T1000 (cell line): ENCODE measurements at regions not wholly inside any gene's neighbourhood (a gene's known extent, or its start where the extent isn't known, plus 50 kb on each side); places are given as distances from the start of the nearest gene placed in this dataset.
A peak's percentile ranks its signal among the peaks of the same experiment; 100 is the strongest.

Experiments
- DNase-seq: peaks from one replicate; lab custom pipeline; 2025; ENCODE audit warnings: mixed read lengths; lab: John Stamatoyannopoulos, UW

DNA sequence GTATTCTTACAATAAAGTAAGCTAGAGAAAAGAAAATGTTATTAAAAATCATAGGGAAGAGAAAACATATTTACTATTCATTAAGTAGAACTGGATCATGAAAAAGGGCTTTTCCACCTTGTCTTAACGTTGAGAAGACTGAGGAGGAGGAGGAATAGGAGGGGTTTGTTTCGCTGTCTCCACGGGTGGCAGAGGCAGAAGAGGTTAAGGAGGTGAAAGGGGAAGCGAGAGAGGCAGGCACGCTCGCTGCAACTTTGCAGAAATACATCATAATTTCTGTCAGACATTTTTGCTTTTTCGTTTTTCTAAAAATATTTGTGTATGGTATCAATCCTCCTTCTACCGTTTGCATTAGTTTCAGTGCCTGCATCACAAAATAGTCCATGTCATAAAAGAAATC is 2375.1 kb upstream of the AGA start:
- no peak for DNase-seq

DNA sequence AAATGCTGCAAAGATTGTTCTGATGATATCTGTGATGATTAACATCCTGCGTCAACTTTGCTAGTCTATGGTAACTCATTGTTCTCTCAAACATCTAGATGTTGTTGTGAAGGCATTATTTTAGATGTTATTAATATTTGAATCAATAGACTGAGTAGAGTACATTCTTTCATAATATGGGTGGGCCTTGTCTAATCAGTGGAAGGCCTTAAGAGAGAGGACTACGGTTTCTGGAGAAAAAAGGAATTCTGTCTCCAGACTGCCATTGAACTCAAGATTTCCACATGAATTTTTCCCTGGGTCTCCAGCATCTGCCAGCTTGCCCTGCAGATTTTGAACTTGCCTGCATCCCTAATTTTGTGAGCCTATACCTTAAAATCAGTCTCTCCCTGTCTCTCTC is 2381.1 kb upstream of the AGA start:
- DNase-seq, result no peak

DNA sequence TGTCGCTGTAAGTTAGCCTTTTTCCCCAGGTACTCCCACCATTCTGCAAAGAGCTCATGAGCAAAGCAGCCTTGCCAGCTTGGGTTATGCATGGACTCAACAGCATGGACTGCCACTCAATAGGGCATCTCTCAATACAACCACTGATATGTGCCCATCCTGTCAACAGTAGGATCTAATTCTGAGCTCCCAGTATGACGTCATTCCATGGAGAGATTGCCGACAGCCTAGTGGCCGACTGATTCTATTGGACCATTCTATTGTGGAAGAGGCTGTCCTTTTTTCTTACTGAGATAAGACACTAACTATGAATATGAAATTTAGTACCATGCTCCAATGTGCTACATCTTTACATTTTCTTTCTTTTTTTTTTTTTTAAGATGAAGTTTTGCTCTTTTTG is 2389.0 kb upstream of the AGA start:
- DNase-seq, result no peak

DNA sequence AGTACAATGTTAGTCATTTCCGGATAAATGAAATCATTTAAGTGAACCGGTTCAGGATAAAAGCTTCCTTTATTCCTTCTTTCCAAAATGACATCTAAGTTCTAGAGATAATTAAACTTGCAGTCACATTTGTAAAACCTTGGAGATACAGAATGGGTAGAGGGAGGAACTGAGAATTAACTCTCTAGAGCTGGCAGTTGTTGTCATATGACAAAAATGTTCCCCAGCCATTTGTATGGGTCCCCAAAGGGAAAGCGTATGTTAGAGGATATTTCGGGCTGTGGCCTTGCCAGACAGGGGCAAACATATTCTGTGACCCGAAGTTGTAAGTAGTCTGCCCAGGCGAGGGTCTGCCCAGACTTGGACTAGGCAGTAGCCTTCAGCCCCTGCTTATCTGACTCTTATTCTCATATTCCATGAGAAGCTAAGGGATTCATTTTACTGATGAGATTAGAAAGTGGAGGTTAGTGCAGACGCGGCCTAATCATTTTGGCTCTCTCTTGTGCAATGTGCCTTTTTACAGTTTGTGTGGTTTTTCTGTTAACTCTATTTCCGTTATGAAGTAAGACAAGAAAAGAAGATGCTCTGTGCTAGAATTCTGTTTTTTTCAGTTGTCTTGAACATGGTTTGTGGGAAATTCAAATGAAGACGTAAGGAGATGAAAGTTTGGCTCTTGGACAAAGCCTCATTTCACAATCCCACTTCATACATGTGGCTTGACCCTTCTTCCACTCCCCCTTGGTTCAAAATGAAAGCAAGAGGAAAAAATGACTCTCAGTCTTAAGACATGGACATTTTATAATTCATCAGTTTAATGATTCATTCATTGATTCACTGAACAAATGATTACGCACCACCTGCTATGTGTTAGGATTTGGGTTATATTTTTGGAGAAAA is 2394.2 kb upstream of the AGA start:
- DNase-seq, result no peak

DNA sequence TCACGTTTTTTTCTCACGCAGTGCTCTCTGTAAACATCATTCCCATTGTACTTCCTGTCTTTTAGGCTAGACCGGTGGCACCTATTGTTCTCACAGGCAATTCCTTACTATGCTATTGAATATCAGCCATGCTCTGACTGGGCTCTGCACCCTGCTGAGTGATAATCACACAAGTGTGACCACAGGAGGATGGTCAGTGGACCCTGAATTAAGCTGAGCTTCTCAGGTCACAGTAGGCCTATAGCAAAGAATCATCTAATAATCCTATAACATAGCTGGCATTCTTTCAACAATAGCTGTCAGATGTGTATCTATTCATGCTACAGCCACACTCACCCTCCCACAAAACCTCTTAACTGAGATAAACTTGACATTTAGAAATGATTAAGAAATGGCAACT is 2399.8 kb upstream of the TENM3 start:
- no peak for DNase-seq

DNA sequence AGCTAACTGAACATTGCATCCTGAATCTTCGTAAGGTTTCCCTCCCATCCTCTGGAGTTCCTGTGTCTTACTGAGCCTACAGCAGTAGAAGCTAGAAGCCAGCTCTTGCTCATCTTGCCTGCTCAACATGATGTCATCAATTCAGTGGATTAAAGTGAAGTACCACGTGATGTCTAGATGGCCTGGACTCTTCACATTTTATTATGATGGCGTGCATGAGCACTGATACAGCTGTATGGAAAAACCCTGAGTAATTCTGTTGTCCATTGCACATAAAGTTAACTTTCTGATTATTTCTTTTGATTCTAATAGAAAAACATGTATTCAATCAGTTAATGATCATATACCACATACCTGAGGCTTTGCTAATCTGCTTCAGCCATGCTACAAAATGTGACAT is 2387.7 kb upstream of the TENM3 start:
- peak; percentile 12 for DNase-seq

DNA sequence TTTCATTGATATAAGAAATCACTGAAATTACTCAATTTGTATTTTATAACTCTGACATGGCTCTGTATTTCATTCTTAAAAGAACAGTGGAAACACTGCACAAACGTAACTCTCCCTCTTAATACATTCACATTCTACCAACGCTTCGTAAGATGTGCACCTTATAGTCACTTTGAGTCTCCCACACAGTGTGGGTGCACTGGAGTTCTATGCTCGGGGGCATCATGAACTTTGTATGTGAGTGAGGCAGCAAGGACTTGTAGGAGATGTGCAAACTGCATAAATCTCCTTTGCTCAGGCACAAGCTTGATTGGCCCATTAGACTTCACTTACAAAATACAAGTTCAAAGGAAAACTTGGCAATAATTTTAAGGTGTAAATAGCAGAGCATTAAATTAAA is 2385.0 kb upstream of the TENM3 start:
- no peak for DNase-seq

DNA sequence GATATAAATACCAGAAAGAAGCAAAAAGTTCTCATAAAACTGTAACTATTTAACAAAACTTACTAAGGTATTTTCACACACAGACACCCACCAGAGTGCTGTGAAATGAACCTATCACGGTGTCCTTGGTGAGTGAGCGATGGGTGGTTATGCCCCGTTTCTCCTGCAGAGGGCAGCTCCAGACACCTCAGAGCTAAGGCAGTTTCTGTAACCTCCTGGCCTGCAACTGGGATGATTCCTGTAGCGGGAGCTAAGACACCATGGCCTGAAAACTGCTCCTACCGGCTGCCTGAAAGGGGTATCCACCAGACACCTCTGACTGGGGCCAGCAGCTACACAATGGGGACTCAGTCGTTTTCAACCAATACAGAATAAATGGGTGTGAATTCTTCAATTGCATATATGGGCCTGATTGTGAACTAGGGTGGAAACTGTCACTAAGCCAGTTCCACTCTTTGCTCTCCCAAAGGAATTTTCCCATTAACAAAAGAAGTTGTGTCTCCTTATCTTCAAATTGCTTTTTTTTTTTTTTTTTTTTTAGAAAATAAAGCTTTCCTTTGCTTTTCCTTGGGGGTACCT is 2375.8 kb upstream of the TENM3 start:
- no peak for DNase-seq

DNA sequence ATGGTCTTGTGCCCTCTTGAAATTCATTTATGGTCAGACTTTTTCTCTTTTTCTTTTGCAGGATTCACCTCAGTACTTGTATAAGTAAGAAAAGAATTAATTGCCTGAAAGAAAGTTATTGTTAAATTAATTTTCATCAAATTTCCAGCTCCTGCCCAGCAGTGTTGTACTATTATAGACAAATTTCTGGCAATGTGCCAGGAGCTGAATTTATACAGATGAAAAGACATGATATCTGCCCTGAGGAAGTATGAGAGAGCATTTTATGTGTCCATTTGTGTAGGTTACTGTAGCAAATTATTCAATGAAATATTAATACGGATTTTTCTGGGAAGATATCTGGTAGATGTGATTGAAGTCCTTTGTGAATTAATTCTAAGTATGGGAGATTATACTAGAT is 2371.5 kb upstream of the TENM3 start:
- DNase-seq, result no peak

DNA sequence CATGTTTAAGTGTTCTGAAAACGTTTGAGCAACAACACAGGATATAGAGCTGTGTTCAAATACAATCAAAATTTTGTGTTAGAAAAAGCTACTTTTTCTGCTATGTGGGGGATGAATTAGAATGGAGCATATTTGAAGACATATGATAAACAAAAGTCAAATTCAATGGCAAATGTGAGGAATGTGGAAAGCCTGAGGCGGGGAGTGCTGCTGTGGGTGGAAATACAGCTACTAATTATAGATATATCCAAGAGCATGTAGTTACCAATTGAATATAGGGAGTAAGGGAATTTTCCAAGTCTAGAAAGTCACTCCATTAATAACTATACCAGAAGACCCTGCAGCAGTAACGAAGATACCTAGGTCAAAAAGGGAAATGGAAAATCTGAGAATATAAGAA is 2370.4 kb upstream of the TENM3 start:
- no peak for DNase-seq

DNA sequence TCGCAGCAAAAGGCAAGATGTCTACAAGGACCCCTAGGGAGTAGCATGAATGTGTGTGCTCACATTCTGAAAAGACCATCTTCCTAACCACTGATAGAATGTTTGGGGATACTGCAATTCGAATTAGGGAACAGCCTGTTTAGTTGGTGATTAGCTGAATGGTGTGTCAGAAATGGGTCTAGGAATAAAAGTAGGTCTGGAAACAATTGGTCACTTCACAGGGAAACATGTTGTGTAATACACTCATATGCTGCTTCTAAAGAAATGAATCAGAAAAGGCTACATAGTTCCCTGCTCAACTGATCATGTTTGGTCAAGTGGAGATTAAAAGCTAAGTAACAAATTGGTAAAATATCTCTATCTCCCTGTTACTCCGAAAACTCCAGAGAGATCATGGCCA is 2362.4 kb upstream of the TENM3 start:
- no peak for DNase-seq

DNA sequence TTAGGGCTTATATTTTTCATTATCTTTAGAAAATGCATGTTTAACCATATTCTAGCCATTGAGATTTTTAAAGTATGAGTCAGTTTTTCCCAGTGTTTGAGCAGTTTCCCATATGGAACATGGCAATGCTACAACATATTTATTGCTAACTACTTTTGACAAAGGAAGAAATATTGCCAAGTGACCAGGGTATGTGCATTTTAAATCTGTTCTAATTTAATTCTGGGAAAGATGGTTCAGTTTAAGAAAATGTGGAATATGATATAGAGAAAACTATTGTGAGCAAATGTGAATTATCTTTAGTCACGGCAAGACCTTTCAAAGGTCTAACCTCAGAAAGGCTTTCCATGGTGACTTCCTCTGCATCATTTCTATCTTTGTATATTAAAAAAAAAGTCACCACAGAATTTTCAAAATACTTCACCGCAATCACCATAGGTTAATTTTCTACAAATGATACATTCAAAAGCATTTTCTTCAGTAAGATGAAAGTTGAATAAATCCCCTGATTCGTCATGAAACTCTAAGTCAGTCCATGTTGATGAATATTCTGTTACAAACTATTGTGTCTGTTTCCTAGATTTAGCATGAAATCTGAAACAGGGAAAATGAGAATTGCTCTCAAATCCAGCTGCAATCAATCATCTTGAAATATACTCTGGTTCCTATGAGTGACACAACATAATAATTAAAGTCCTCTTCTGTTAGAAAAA is 2349.0 kb upstream of the TENM3 start:
- DNase-seq, result no peak

DNA sequence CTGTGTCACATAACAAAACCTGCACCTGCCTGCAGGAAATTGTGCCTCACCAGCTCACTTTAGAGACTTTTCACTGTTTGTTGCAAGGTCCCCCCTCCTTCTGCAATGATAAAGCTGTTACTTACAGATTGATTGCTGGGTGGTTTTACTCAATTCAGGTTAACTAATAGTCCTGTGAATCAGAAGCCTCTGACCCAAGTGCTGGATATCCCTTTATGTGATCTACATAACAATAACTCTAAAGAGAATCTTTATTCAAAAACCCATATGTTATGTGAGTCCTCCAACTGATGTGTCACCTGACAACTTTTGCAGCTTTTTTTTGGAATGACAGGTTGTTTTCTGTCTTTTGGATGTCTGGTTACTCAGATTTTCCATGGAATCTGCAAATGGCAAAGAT is 2323.6 kb upstream of the TENM3 start:
- DNase-seq, result no peak

DNA sequence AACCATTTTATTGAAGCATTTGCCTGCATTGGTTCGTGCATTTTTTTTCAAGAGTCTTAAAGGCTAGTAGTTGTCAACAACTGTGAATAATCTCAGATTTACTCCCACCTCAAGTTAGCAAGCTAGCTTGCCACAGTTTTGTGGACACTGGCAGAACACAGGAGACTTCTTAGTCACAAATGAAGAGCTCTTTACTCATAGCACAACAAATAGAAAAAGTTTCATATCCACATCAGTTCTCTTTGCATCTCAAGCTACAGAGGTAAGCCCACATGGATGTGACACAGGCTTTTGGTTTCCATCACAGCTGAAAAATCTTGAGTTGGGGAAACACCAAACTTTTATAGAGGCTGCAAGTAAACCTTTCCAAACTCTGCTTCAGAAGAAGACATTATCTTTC is 2315.7 kb upstream of the TENM3 start:
- DNase-seq, result no peak

DNA sequence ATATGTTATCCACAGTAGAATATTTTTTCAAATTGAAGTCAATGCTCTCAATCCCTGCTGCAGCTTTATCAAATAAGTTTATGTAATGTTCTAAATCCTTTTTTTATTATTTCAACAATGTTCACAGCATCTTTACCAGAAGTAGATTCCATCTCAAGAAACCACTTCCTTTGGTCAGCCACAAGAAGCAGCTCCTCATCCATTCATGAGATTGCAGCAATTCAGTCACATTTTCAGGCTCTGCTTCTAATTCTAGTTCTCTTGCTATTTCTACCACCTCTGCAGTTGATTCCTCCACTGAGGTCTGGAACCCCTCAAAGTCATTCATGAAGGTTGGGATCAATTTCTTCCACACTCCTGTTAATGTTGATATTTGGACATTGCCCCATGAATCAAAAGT is 2301.3 kb upstream of the TENM3 start:
- no peak for DNase-seq

DNA sequence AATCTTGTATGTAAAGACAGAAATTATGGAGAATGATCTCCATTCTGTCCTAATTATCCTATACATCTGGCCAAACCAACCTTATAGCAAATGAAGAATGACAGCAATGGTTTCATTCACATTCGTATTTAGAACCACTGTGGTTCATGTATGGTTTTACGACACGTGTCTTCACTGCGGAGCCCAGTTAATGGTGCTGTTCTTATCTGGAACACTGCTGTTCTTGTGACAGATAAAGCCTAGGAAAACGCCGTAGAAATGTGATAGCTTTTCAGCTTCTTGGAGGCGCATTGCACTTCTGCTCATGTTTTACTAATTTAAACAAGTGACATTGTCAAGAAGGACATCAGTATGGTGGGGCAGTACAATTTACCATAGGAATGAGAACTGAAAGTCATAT is 2266.4 kb upstream of the TENM3 start:
- no peak for DNase-seq

DNA sequence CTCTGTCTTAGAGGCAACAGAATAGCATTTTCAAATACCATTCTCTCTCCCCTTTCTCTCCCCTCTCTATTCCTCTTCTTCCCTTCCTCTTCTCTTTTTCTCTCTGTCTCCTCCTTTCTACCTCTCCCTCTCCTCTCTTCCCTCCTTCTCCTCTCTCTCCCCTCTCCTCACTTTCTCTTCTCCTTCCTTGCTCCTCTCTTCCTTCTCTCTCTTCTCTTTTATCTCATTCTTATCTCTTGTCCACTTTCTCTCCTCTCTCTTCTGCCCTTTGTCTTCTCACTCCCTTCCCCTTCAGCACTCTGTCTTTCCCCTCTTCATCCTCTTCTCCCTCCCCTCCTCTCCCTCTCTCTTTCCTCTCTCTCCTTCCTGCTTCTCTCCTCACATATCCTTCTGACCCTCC is 2265.8 kb upstream of the TENM3 start:
- DNase-seq, result no peak

DNA sequence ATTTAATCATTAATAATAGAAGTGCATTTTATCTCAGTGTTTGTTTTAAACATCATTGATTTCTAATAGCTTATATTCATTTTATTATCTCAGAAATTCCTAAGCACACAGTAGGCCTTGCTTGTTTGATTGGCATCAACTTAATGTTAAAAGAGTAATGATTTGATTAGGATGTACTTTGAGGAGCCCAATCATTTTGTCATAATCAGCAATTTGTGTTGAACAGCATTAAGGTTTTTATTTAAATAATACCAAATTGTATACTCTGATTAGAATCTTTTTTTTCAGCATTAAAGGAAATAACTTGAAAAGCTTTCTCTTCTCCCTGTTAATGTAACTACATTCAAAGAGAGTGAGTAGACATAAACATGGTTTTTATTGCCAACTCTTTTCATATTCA is 2262.0 kb upstream of the TENM3 start:
- DNase-seq, result no peak

DNA sequence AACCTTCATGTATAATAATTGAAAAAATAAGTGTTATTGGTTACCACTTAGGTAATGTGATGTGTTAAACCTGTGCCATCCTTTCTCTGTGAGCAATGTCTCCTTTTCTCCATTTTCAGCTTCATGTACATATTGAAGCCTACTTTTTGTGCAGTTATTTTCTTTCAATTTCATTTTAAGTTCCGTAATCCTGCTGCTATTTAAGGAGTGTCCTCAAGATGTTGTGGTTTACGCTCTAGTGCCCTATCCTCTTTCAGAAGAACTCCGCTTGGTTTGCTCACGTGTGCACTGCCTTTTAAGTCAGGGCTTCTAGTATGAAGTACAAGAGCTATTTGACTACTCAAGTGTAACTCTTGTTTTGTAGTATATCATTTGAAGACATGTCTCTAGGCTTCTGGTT is 2253.2 kb upstream of the TENM3 start:
- no peak for DNase-seq

DNA sequence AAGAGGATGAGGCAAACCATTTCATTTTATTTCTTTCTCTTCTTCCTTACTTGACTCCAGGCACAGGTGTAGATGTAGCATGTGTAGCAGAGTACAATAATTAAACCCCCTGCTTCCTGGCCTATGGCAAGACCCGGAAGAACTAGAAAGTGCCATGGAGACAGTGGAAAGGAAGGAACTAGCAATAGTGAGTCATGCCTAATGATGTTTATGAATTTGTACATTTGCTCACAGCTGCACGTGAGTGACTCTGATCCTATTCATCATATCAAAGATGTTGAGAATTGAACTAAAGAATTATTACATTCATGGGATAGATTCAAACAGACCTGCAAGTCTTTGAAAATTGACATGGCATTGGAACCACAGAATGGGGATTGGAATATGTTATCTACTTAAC is 2233.9 kb upstream of the TENM3 start:
- DNase-seq, result no peak

DNA sequence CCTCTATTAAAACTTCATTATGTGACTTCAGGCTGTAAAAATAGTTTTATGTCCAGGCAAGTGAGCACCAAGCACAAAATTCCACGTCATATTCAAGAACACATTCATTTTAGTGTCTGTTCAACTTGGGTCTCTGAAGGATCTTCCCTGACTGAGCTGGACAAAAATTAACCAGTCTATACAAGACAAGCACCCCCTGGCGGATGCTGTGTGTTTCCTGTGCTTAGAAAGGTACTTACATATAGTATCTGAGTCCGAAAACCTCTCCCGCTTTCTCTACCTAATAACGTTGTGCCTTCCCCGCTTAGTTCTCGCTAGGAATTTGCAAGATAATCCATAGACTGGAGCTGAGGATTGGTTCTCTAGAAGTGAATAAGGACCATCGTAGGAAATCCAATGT is 2214.5 kb upstream of the TENM3 start:
- no peak for DNase-seq

DNA sequence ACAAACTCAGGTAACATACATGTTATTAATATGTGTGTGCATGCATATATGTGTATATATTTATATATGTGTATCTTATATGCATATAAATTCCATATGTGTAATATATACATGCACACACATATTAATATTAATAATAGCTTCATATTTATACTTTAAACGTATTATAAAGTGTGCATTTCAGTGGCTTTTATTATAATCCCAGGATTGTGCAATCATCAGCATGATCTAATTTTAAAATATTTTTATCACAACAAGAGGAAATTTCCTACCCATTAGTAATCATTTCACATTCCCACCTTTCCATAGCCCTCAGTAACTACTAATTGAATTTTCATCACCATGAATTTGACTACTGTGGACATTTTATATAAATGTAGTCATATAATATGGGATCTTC is 2211.9 kb upstream of the TENM3 start:
- DNase-seq, result no peak

DNA sequence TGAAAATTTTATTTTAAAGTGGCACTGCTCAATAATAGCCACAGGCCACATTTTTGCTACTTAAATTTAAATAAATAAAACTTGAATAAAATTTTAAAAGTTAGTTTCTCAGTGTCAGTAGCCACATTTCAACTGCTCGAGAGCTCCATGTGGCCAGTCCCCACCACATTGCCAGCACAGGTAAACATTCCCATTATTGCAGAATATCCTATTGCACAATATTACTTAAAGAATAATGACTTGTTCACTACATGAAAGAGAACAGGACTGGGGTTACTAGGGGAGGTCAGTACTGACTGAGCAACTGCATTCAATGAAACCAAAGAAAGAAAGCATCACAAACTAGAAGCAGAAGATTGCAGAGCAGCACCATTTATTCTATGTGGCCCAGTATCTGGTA is 2201.6 kb upstream of the TENM3 start:
- DNase-seq, result no peak
